ENCODE measurements at regions not wholly inside any gene's neighbourhood (a gene's known extent, or its start where the extent isn't known, plus 50 kb on each side); places are given as distances from the start of the nearest gene placed in this dataset.
"Not testable (repeated sequence)": the region's sequence is repeated elsewhere in the genome, so short reads cannot be mapped to it uniquely, and the experiment has no call there.

GRCh38 chr13:63446329-63446728 is 2030.7 kb upstream of the PCDH20 start:
- Histone ChIP-seq H3K27me3 (no peaks in the 10 kb centered on the region), H3K36me3 (replicated peaks in 1 of 2; ENCODE audit: insufficient read depth in 1 of 2, low read depth in 2 of 2) (no peaks in the 10 kb centered on the region), H3K4me1 (no peaks in the 10 kb centered on the region), H3K9me3 (no peaks in the 10 kb centered on the region), H3K27ac (no peak overlapping the region), H3K4me3 (no peak overlapping the region)
- TF ChIP-seq CTCF (IDR thresholded peaks at IDR 0.05) (no peak), POLR2A (IDR thresholded peaks at IDR 0.05) (no peak)
- DNase-seq (no peak), ATAC-seq (no peak)
- intact Hi-C loops (cut with DNase I), result no loop called here
- 69 to 77% methylated on average over 6 of the region's 6 CpGs for WGBS, 2 donors

DNA sequence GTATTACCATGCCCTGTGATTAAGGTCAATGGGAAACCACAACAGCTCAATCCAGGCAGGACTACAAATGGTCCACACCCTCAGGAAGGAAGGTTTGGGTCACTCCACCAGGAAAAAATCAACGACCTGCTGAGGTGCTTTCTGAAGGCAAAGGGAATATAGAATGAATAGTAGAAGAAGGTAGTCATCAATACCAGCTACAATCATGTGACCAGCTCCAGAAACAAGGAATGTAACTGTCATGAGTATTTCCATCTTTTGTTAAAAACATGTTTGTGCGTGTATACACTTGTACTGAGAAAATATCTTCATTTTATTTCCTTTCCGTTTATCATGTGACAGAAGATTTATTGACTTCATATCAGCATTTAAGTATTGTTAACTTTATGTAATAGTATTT is 2028.6 kb upstream of the PCDH20 start:
- H3K27me3 ChIP-seq; ATAC-seq; H3K27ac ChIP-seq; H3K36me3 ChIP-seq (replicated peaks in 1 of 2; ENCODE audit: insufficient read depth in 1 of 2, low read depth in 2 of 2); H3K4me3 ChIP-seq; intact Hi-C loops (cut with DNase I); H3K4me1 ChIP-seq; DNase-seq; H3K9me3 ChIP-seq: not testable (repeated sequence)
- 62 to 69% methylated on average over 3 of the region's 3 CpGs for WGBS, 2 donors

GRCh38 chr13:63438951-63439350 is 2023.3 kb upstream of the PCDH20 start:
- no peak overlapping the region for H3K27ac ChIP-seq
- no peaks in the 10 kb centered on the region for H3K4me1 ChIP-seq
- DNase-seq, result no peak
- WGBS, 2 donors, result 16 to 18% methylated on average over 4 of the region's 4 CpGs
- no peak overlapping the region for H3K4me3 ChIP-seq
- no peaks in the 10 kb centered on the region for H3K27me3 ChIP-seq
- no peaks in the 10 kb centered on the region for H3K36me3 ChIP-seq (replicated peaks in 1 of 2; ENCODE audit: insufficient read depth in 1 of 2, low read depth in 2 of 2)
- no peak for ATAC-seq
- intact Hi-C loops (cut with DNase I), result no loop called here
- no peaks in the 10 kb centered on the region for H3K9me3 ChIP-seq
- TF ChIP-seq CTCF (IDR thresholded peaks at IDR 0.05), result no peak
- TF ChIP-seq POLR2A (IDR thresholded peaks at IDR 0.05), result no peak

DNA sequence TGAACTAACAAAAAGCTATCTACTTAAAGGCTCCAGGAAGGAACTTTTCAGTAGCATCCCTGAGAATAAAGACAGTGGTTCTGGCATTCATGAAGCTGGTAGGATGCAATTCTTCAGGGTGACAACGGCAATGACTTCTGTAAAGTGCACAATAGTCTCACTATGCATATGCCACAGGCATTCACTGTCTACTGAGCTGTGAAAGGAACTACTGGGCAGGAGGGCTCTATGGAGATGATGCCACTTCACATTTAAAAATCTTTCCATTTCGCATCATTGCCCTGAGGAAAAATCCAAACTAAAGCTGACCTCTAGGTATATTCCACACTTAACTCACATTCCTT is 2020.6 kb upstream of the PCDH20 start:
- TF ChIP-seq CTCF (IDR thresholded peaks at IDR 0.05) (no peak), POLR2A (IDR thresholded peaks at IDR 0.05) (no peak)
- Histone ChIP-seq H3K36me3 (replicated peaks in 1 of 2; ENCODE audit: insufficient read depth in 1 of 2, low read depth in 2 of 2) (no peaks in the 10 kb centered on the region), H3K27ac (no peak overlapping the region), H3K4me1 (no peaks in the 10 kb centered on the region), H3K9me3 (no peaks in the 10 kb centered on the region), H3K27me3 (no peaks in the 10 kb centered on the region), H3K4me3 (no peak overlapping the region)
- intact Hi-C loops (cut with DNase I), result no loop called here
- DNase-seq (no peak), ATAC-seq (no peak)
- WGBS, 2 donors, result 72 to 77% methylated on average over 2 of the region's 2 CpGs

GRCh38 chr13:63435667-63436324 is 2020.1 kb upstream of the PCDH20 start:
- intact Hi-C loops (cut with DNase I), result no loop called here
- ATAC-seq, result no peak
- TF ChIP-seq POLR2A (IDR thresholded peaks at IDR 0.05) (no peak), CTCF (IDR thresholded peaks at IDR 0.05) (no peak)

More at GRCh38 chr13:63435667-63436324, 2020.1 kb upstream of the PCDH20 start:
- Histone ChIP-seq H3K27me3 (no peaks in the 10 kb centered on the region), H3K27ac (no peak overlapping the region), H3K9me3 (no peaks in the 10 kb centered on the region), H3K4me3 (no peak overlapping the region), H3K36me3 (replicated peaks in 1 of 2; ENCODE audit: insufficient read depth in 1 of 2, low read depth in 2 of 2) (no peaks in the 10 kb centered on the region), H3K4me1 (no peaks in the 10 kb centered on the region)
- 43 to 55% methylated on average over 2 of the region's 2 CpGs for WGBS, 2 donors
- no peak for DNase-seq
